HG03354 (cell line): ENCODE measurements at regions not wholly inside any gene's neighbourhood (a gene's known extent, or its start where the extent isn't known, plus 50 kb on each side); places are given as distances from the start of the nearest gene placed in this dataset.
"Not testable (repeated sequence)": the region's sequence is repeated elsewhere in the genome, so short reads cannot be mapped to it uniquely, and the experiment has no call there.

Experiments
- ATAC-seq: cut with Tn5 transposase; IDR thresholded peaks from one replicate; pipeline ENCODE4 v1.9.1; 2021; ENCODE audit warnings: mild to moderate bottlenecking; ENCODE audit not compliant: unreplicated experiment, poor library complexity, severe bottlenecking

GRCh38 chr4:12562021-12562420 lies 922.1 kb downstream of the RAB28 start:
- ATAC-seq, result no peak

- ATAC-seq, result no peak
These were observed 929.1 kb downstream of the RAB28 start for GRCh38 chr4:12555011-12555410.

GRCh38 chr4:12548678-12549077 lies 935.5 kb downstream of the RAB28 start:
- ATAC-seq, result no peak

GRCh38 chr4:12545812-12546211 lies 938.3 kb downstream of the RAB28 start:
- no peak for ATAC-seq

GRCh38 chr4:12538162-12538561 lies 946.0 kb downstream of the RAB28 start:
- ATAC-seq, result no peak

GRCh38 chr4:12534684-12535083 lies 949.5 kb downstream of the RAB28 start:
- no peak for ATAC-seq

- no peak for ATAC-seq
These were observed 964.7 kb downstream of the RAB28 start for GRCh38 chr4:12519426-12519825.

GRCh38 chr4:12507868-12508481 lies 976.2 kb downstream of the RAB28 start:
- no peak for ATAC-seq

GRCh38 chr4:12500409-12500808 lies 983.7 kb downstream of the RAB28 start:
- no peak for ATAC-seq

GRCh38 chr4:12499693-12500092 lies 984.4 kb downstream of the RAB28 start:
- no peak for ATAC-seq

- no peak for ATAC-seq
These were observed 988.9 kb downstream of the RAB28 start for GRCh38 chr4:12495211-12495610.

GRCh38 chr4:12492730-12493393 lies 991.3 kb downstream of the RAB28 start:
- no peak for ATAC-seq

- ATAC-seq, result no peak
These were observed 995.5 kb downstream of the RAB28 start for GRCh38 chr4:12488672-12489071.

GRCh38 chr4:12487000-12487399 lies 997.1 kb downstream of the RAB28 start:
- ATAC-seq, result no peak

GRCh38 chr4:12472087-12472486 lies 1012.1 kb downstream of the RAB28 start:
- no peak for ATAC-seq

GRCh38 chr4:12471193-12471592 lies 1012.9 kb downstream of the RAB28 start:
- ATAC-seq, result no peak

- ATAC-seq, result not testable (repeated sequence)
These were observed 1022.6 kb downstream of the RAB28 start for GRCh38 chr4:12461576-12461975.

- ATAC-seq, result no peak
These were observed 1025.0 kb downstream of the RAB28 start for GRCh38 chr4:12459126-12459525.

- no peak for ATAC-seq
These were observed 1025.5 kb downstream of the RAB28 start for GRCh38 chr4:12458621-12459020.

- ATAC-seq, result no peak
These were observed 1023.6 kb upstream of the HS3ST1 start for GRCh38 chr4:12452291-12452690.

- no peak for ATAC-seq
These were observed 1018.8 kb upstream of the HS3ST1 start for GRCh38 chr4:12447451-12447850.
